ENCODE measurements at regions not wholly inside any gene's neighbourhood (a gene's known extent, or its start where the extent isn't known, plus 50 kb on each side); places are given as distances from the start of the nearest gene placed in this dataset.
"Not testable (repeated sequence)": the region's sequence is repeated elsewhere in the genome, so short reads cannot be mapped to it uniquely, and the experiment has no call there.

DNA sequence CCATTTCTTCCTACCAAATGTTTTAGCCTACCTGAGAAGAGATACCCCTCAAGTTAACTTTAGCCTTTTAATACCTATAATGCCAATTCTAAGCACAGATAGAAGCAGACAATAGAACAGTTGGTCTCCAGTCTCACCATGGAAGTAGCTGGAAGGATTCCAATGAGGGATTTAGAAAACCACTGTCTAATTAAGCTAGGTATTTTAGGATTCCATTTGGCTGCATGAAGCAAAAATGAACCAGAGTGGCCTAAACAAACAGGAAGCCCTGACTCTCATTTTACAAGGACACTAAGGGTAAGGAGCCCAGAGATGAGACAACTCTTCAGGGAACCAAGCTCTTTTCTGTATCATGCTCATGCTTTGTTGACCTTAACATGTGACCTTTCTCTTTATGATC is 199.2 kb downstream of the ALDH8A1 start:
- intact Hi-C loops (cut with DNase I) = no loop called here
- no peak for DNase-seq (ENCODE audit: low spot score)

DNA sequence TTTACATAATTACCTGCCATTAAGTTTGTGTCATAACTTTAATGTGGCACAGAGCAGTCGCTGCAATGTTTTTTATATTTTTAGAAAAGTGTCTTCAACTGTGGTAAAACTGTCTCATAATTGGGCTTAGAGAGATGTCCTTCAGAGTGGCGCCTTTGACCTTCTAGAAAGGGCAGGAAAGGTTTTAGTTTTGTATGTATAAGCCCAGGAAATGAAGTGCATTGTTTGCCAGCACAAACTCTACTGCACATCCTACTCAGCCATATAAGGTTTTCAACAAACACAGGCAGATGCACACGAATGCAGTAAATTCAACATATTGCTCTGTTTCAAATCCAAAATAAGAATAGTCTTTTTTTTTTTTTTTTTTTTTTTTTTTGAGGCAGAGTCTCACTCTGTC is 201.4 kb downstream of the ALDH8A1 start:
- intact Hi-C loops (cut with DNase I) = no loop called here

GRCh38 chr6:134747197-134747596 is 202.7 kb downstream of the ALDH8A1 start:
- DNase-seq (ENCODE audit: low spot score); intact Hi-C loops (cut with DNase I): not testable (repeated sequence)

More for the DNA sequence above, 201.4 kb downstream of the ALDH8A1 start:
- no peak for DNase-seq (ENCODE audit: low spot score)

- intact Hi-C loops (cut with DNase I) = no loop called here
- DNase-seq (ENCODE audit: low spot score) = no peak
Measured at GRCh38 chr6:134746140-134746539, 203.8 kb downstream of the ALDH8A1 start.

- DNase-seq (ENCODE audit: low spot score); intact Hi-C loops (cut with DNase I): not testable (repeated sequence)
Measured at GRCh38 chr6:134745192-134745591, 204.7 kb downstream of the ALDH8A1 start.

DNA sequence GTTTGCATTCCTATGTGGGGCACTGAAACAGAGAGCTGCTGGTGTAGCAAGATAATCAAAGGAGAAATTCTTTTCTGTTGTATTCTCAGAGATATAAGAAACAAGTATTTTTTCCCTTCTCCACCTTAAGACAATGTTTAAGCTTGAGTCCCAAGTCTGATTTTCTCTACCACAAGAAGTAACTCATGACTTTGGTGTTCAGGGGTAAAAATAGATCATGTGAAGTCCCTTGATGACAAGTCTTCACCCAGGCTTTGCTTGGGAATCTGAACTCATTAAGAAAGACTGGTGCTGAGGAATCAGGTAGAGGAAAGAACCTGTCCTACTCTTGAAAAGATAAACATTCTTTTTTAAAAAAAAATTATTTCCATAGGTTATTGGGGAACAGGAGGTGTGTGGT is 205.6 kb downstream of the ALDH8A1 start:
- intact Hi-C loops (cut with DNase I) = no loop called here
- DNase-seq (ENCODE audit: low spot score) = no peak

DNA sequence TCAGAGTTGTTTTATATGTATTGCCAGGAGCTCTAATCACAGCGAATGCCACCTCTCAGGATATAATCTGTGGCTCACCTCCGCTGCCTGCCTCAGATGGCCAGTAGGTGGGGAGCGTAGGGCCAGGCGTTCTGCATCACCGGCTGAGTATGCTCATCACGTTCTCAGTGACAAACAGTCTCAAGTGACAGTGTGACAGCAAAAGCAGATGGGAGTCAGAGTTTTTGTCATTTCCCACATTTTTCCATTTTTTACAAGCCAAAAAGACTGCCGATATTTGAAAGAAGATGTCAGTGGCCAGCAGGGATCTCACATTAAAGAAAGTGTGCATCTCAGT is 208.7 kb downstream of the ALDH8A1 start:
- intact Hi-C loops (cut with DNase I) = no loop called here
- DNase-seq (ENCODE audit: low spot score) = no peak

DNA sequence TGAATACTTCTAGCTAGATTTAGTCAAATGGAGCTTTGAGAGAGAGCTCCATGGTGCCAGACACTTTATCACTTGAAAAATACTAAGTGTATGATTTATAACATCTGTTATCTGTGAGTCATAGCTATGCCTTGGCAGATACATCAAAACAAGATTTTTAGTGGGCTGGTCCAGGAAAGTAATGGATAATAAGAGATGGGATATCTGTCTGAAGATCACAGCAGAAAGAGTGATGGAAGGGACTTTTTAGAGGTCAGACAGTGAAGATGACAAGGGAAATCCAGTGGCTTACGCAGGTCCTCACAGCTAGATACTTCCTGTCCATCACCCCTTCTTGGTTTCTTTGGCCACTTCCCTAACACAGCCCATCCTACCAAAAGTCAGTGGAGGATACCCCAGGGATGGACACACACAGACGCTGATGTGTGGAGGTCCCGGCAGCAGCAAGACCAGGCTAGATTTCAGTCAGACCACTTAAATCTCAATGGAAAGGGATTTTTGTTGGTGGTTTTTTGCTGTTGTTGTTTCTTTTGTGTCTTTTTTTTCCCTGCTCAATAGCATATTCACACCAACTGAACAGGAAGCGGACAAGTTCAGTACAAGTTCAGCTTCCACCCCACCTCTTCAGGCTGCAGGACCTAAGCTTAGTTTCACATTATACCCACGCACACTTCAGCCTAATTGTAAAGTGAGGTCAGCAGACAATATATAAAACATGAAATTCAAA is 209.3 kb downstream of the ALDH8A1 start:
- DNase-seq (ENCODE audit: low spot score) = no peak
- intact Hi-C loops (cut with DNase I) = no loop called here

DNA sequence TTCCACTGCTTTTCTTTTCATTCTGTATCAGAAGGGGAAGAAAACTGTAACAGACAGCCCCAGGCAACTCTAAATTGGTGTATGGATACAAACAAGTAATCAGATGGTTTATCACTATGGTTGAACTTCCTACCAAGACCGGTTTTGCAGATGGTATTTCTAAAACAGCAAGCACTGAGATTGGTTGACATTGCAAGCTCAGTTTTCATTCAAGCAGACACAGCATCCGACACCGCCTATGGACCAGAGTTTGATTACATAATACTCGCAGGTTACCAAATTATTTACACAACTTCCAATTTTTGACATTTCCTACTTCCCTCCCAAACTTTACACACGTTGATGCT is 209.9 kb downstream of the ALDH8A1 start:
- intact Hi-C loops (cut with DNase I) = no loop called here
- no peak for DNase-seq (ENCODE audit: low spot score)

DNA sequence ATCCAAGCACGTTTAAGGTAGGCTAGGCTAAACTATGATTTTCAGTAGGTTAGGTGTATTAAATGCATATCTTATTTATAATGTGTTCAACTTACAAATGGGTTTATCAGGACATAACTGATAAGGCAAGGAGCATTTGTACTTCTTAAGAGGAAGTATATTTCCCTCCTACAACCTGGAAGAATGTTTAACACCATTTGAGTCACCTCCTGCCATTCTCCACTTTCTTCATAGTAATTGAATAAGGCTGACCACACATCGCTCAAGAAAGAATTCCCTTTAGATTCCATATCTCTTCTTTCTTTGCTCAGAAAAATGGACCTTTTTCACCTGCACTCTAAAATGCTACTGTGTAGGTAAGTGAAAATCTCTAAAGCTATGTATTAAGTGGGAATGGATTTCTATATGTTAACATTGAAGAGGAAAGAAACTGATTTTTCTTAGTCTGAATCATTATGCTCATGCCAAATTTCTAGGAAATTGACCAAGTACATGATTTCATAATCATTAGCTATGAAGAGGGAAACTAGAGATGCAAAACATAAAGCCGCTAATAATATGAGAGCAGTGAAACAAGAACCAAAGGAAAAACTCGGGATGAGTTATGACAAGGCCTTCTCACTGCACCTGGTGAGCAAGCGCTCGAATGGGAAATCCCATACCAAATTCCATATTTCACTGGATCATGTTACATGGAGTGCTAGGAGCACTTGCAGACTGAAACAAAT is 210.4 kb downstream of the ALDH8A1 start:
- no peak for DNase-seq (ENCODE audit: low spot score)
- intact Hi-C loops (cut with DNase I) = no loop called here

GRCh38 chr6:134738211-134738885 is 211.6 kb downstream of the ALDH8A1 start:
- DNase-seq (ENCODE audit: low spot score) = no peak
- intact Hi-C loops (cut with DNase I) = no loop called here

GRCh38 chr6:134735461-134735860 is 214.4 kb downstream of the ALDH8A1 start:
- intact Hi-C loops (cut with DNase I) = no loop called here
- no peak for DNase-seq (ENCODE audit: low spot score)

GRCh38 chr6:134734312-134734869 is 215.5 kb downstream of the ALDH8A1 start:
- intact Hi-C loops (cut with DNase I) = no loop called here
- DNase-seq (ENCODE audit: low spot score) = no peak

DNA sequence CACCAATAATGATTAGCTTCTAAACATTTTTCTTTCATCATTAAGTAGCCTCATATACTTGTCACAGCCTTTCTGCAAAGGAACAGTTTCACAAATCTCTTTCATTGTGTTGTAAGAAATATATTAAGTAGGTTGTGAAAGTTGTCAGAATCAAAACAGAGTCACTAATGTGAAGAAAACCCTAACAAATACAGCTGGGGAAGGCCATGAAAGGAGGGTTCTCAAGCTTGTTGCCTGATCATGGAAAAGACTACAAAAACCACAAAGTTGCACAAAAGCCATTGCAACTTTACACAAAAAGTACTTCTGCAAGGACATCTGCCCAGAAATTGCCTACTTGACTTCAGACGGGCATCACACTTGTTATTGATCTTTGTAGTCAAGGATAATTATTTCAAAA is 216.1 kb downstream of the ALDH8A1 start:
- intact Hi-C loops (cut with DNase I) = no loop called here

DNA sequence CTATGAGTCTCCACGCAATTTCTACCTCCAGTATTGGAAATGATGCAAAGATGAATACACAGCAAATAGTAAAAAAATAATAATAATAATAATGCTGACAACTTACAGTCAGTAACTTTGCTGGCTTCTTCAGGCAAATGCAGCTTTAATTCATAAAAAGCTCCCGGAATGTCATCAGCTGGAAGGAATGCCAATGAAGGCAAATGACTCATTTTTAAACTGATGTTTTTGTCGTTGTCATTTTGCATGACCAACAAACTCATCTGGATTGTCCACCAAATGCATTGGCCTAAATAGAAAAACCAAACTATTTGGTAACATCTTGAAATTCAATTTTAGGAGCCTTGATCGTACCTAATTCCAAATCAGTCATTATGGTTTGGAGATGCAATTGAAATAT is 217.1 kb downstream of the ALDH8A1 start:
- DNase-seq (ENCODE audit: low spot score) = no peak
- intact Hi-C loops (cut with DNase I) = no loop called here

More for the DNA sequence above, 216.1 kb downstream of the ALDH8A1 start:
- no peak for DNase-seq (ENCODE audit: low spot score)

GRCh38 chr6:134731615-134732014 is 218.3 kb downstream of the ALDH8A1 start:
- intact Hi-C loops (cut with DNase I) = no loop called here
- no peak for DNase-seq (ENCODE audit: low spot score)

GRCh38 chr6:134730013-134730412 is 219.9 kb downstream of the ALDH8A1 start:
- intact Hi-C loops (cut with DNase I) = no loop called here
- no peak for DNase-seq (ENCODE audit: low spot score)

DNA sequence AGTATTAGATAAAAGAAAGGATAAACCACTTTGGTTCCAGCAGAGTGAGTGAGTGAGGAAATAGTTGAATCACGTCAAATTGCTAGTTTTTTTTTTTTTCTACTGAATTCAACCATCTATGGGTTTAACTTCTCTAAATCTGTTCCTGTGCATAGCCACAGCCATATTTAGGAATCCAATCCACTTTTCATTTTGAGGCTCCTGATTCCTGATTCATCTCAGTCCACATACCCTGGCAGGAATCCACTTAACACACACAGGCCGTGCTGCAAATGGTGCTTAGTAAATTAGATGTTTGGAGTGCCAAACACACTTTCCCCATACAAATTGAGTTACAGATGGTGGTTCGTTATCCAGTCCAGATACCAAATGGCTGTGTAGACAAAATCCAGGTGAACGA is 220.3 kb downstream of the ALDH8A1 start:
- no peak for DNase-seq (ENCODE audit: low spot score)
- intact Hi-C loops (cut with DNase I) = no loop called here

DNA sequence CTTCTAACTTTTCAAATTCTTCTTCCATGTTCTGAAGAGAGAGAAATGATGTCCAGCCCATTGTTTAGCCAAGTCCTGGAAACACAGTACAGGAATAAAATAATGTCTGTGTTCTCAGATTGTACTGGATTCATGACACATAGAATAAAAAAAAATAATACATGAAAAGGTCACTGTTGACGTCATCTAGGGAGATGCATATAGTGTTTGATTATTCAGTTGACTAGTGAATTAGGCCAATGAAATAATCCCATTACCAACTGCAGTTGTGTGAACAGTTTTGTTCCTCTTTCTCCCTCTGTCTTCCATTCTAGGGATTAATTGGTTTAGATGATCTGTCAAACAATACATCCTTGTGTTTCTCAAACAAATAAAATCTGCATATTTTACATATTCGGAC is 222.8 kb downstream of the ALDH8A1 start:
- intact Hi-C loops (cut with DNase I) = no loop called here

DNA sequence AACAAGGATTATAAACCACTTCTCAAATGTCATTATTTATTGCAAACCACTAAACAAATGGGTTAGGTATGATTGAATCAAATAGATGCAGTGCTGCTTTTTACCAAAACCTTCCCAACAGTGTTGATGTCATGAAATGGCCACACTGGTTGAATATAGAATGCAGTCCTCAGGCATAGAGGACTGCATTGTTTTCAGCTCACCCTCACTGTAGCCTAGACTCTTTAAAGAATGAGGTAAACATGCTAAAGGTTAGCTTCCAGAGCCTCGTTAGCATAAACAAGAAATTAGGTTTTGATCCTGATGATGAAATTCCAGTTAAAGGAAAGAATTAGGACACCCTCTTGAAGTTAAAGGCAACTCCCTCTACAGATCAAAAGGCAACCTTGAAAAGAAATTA is 224.3 kb downstream of the ALDH8A1 start:
- no peak for DNase-seq (ENCODE audit: low spot score)
- intact Hi-C loops (cut with DNase I) = no loop called here

More for the DNA sequence above, 222.8 kb downstream of the ALDH8A1 start:
- no peak for DNase-seq (ENCODE audit: low spot score)
